ENCODE measurements at regions not wholly inside any gene's neighbourhood (a gene's known extent, or its start where the extent isn't known, plus 50 kb on each side); places are given as distances from the start of the nearest gene placed in this dataset.
"Not testable (repeated sequence)": the region's sequence is repeated elsewhere in the genome, so short reads cannot be mapped to it uniquely, and the experiment has no call there.

- DNase-seq (ENCODE audit: low read depth, low spot score) = not testable (repeated sequence)
Measured at GRCh38 chr5:1636208-1636770, 112.5 kb upstream of the LPCAT1 start.

- DNase-seq (ENCODE audit: low read depth, low spot score) = not testable (repeated sequence)
Measured at GRCh38 chr5:1635477-1635876, 111.7 kb upstream of the LPCAT1 start.

- no peak for DNase-seq (ENCODE audit: low read depth, low spot score)
Measured at GRCh38 chr5:1634337-1634661, 110.5 kb upstream of the LPCAT1 start.

- peak; percentile 42 for DNase-seq (ENCODE audit: low read depth, low spot score)
Measured at GRCh38 chr5:1633605-1634336, 110.0 kb upstream of the LPCAT1 start.

GRCh38 chr5:1631004-1631403, 107.2 kb upstream of the LPCAT1 start:
- not testable (repeated sequence) for DNase-seq (ENCODE audit: low read depth, low spot score)

- not testable (repeated sequence) for DNase-seq (ENCODE audit: low read depth, low spot score)
Measured at GRCh38 chr5:1626397-1626796, 102.6 kb upstream of the LPCAT1 start.

GRCh38 chr5:1619531-1619930, 95.8 kb upstream of the LPCAT1 start:
- DNase-seq (ENCODE audit: low read depth, low spot score) = not testable (repeated sequence)

GRCh38 chr5:1618296-1618865, 94.6 kb upstream of the LPCAT1 start:
- not testable (repeated sequence) for DNase-seq (ENCODE audit: low read depth, low spot score)

GRCh38 chr5:1617236-1617755, 93.5 kb upstream of the LPCAT1 start:
- DNase-seq (ENCODE audit: low read depth, low spot score) = not testable (repeated sequence)

GRCh38 chr5:1613515-1613914, 89.8 kb upstream of the LPCAT1 start:
- not testable (repeated sequence) for DNase-seq (ENCODE audit: low read depth, low spot score)

- DNase-seq (ENCODE audit: low read depth, low spot score) = not testable (repeated sequence)
Measured at GRCh38 chr5:1610526-1610925, 86.8 kb upstream of the LPCAT1 start.

GRCh38 chr5:1609111-1609510, 85.4 kb upstream of the LPCAT1 start:
- DNase-seq (ENCODE audit: low read depth, low spot score) = not testable (repeated sequence)

- not testable (repeated sequence) for DNase-seq (ENCODE audit: low read depth, low spot score)
Measured at GRCh38 chr5:1608336-1608735, 84.6 kb upstream of the LPCAT1 start.

- not testable (repeated sequence) for DNase-seq (ENCODE audit: low read depth, low spot score)
Measured at GRCh38 chr5:1606951-1607350, 83.2 kb upstream of the LPCAT1 start.

- not testable (repeated sequence) for DNase-seq (ENCODE audit: low read depth, low spot score)
Measured at GRCh38 chr5:1603916-1604315, 80.2 kb upstream of the LPCAT1 start.

- not testable (repeated sequence) for DNase-seq (ENCODE audit: low read depth, low spot score)
Measured at GRCh38 chr5:1601565-1601964, 77.8 kb upstream of the LPCAT1 start.

GRCh38 chr5:1598950-1599737, 75.4 kb upstream of the LPCAT1 start:
- not testable (repeated sequence) for DNase-seq (ENCODE audit: low read depth, low spot score)

- not testable (repeated sequence) for DNase-seq (ENCODE audit: low read depth, low spot score)
Measured at GRCh38 chr5:1597093-1597473, 73.3 kb upstream of the LPCAT1 start.

GRCh38 chr5:1596462-1597092, 72.8 kb upstream of the LPCAT1 start:
- DNase-seq (ENCODE audit: low read depth, low spot score) = not testable (repeated sequence)

- DNase-seq (ENCODE audit: low read depth, low spot score) = peak; percentile 86
Measured at GRCh38 chr5:1594357-1595106, 70.8 kb upstream of the LPCAT1 start.

GRCh38 chr5:1593903-1594356, 70.2 kb upstream of the LPCAT1 start:
- no peak for DNase-seq (ENCODE audit: low read depth, low spot score)

Data from activated naive CD8-positive, alpha-beta T cell treated with anti-CD3 and anti-CD28 coated beads, Interleukin-2, amount 50 U/mL, for 16 hours (primary cell).